IMR-90 (cell line): ENCODE measurements at regions not wholly inside any gene's neighbourhood (a gene's known extent, or its start where the extent isn't known, plus 50 kb on each side); places are given as distances from the start of the nearest gene placed in this dataset.

ENCODE experiments used
- ATAC-seq: fragments of 200-7000 bp; cut with Tn5 transposase; 2 replicates; pipeline ENCODE4 v1.9.1; 2020; ENCODE audit warnings: low read depth, mild to moderate bottlenecking, moderate library complexity
- BruUV-seq: library from RNA; stranded (reverse); fragments of 400-500 nt; replicated peaks from 2 replicates; lab custom pipeline; 2021; lab: Mats Ljungman, UMichigan
- CTCF ChIA-PET: fragments of 300-600 bp; formaldehyde crosslinking; extraction: SDS; loops from one replicate; lab custom pipeline; 2021; ENCODE audit warnings: antibody characterized with exemption; lab: Yijun Ruan, JAX
- POLR2A ChIA-PET: fragments of 300-600 bp; sonication (Branson Sonifier 250); formaldehyde crosslinking; loops from one replicate; lab custom pipeline; 2022; ENCODE audit warnings: antibody characterized with exemption; ENCODE audit not compliant: unreplicated experiment; lab: Charles Lee
- DNase-seq: peaks from one replicate; pipeline ENCODE4 v3.0.0; 2013
- H2AFZ ChIP-seq: replicated peaks from 2 replicates; pipeline ENCODE3; 2013; ENCODE audit warnings: low read length, mild to moderate bottlenecking; ENCODE audit not compliant: poor library complexity
- H2AK5ac ChIP-seq: 2 replicates; pipeline ENCODE4 v1.6.1; 2013; ENCODE audit warnings: low read depth, low read length, inconsistent platforms
- H2AK9ac ChIP-seq: replicated peaks from 2 replicates; pipeline ENCODE3; 2013; ENCODE audit warnings: mild to moderate bottlenecking, low read depth, low read length, moderate library complexity; ENCODE audit not compliant: poor library complexity
- H2BK120ac ChIP-seq: 2 replicates; pipeline ENCODE4 v1.6.1; 2013; ENCODE audit warnings: low read depth, low read length, inconsistent platforms
- H2BK15ac ChIP-seq: 3 replicates; pipeline ENCODE4 v1.6.1; 2013; ENCODE audit warnings: low read depth, low read length, inconsistent platforms
- H2BK20ac ChIP-seq: 2 replicates; pipeline ENCODE4 v1.6.1; 2013; ENCODE audit warnings: low read depth, mild to moderate bottlenecking, inconsistent platforms, low read length, moderate library complexity
- H2BK5ac ChIP-seq: 2 replicates; pipeline ENCODE4 v1.6.1; 2013; ENCODE audit warnings: mild to moderate bottlenecking, low read depth, low read length, inconsistent platforms; ENCODE audit not compliant: poor library complexity, severe bottlenecking
- H3K14ac ChIP-seq: replicated peaks from 2 replicates; pipeline ENCODE4 v1.6.1; 2013; ENCODE audit warnings: low read depth, low read length, inconsistent platforms
- H3K18ac ChIP-seq: 2 replicates; pipeline ENCODE4 v1.6.1; 2013; ENCODE audit warnings: low read depth, low read length, control low read depth
- H3K23ac ChIP-seq: 2 replicates; pipeline ENCODE4 v1.6.1; 2013; ENCODE audit warnings: low read depth, low read length, inconsistent platforms
- H3K27ac ChIP-seq: 2 replicates; pipeline ENCODE4 v1.5.1; 2013; ENCODE audit warnings: mild to moderate bottlenecking, control low read depth, low read length; ENCODE audit not compliant: insufficient read depth
- H3K27me3 ChIP-seq: 2 replicates; pipeline ENCODE4 v1.6.1; 2013; ENCODE audit warnings: low read length; ENCODE audit not compliant: control insufficient read depth, insufficient read depth
- H3K36me3 ChIP-seq: 2 replicates; pipeline ENCODE4 v1.6.1; 2013; ENCODE audit warnings: low read length, mixed read lengths; ENCODE audit not compliant: control insufficient read depth, insufficient read depth
- H3K4ac ChIP-seq: 2 replicates; pipeline ENCODE4 v1.6.1; 2013; ENCODE audit warnings: low read depth, low read length, inconsistent platforms
- H3K4me1 ChIP-seq: 2 replicates; pipeline ENCODE4 v1.6.1; 2013; ENCODE audit warnings: low read length, mixed read lengths; ENCODE audit not compliant: control insufficient read depth, insufficient read depth
- H3K4me2 ChIP-seq: 2 replicates; pipeline ENCODE4 v1.6.1; 2013; ENCODE audit warnings: low read depth, mild to moderate bottlenecking, control low read depth, low read length, moderate library complexity
- H3K4me3 ChIP-seq: 2 replicates; pipeline ENCODE4 v1.5.1; 2013; ENCODE audit warnings: low read depth, mild to moderate bottlenecking, control low read depth, low read length, moderate library complexity; ENCODE audit not compliant: insufficient read depth
- H3K56ac ChIP-seq: 2 replicates; pipeline ENCODE4 v1.6.1; 2013; ENCODE audit warnings: low read length, inconsistent platforms; ENCODE audit not compliant: insufficient read depth; ENCODE audit errors: extremely low read depth
- H3K79me1 ChIP-seq, 2 experiments: 2 replicates each; pipeline ENCODE4 v1.6.1; 2013; ENCODE audit warnings: low read length in 2 of 2, inconsistent platforms in 1 of 2, low read depth in 1 of 2
- H3K9ac ChIP-seq: 2 replicates; pipeline ENCODE4 v1.6.1; 2013; ENCODE audit warnings: low read depth, low read length, control low read depth
- H3K9me1 ChIP-seq: 2 replicates; pipeline ENCODE4 v1.6.1; 2013; ENCODE audit warnings: low read length, inconsistent platforms; ENCODE audit not compliant: insufficient read depth
- H3K9me3 ChIP-seq: 2 replicates; pipeline ENCODE4 v1.6.1; 2013; ENCODE audit warnings: low read length; ENCODE audit not compliant: control insufficient read depth, insufficient read depth
- H4K20me1 ChIP-seq: 2 replicates; pipeline ENCODE4 v1.6.1; 2013; ENCODE audit warnings: low read length, inconsistent platforms; ENCODE audit not compliant: insufficient read depth
- H4K5ac ChIP-seq: 2 replicates; pipeline ENCODE4 v1.6.1; 2013; ENCODE audit warnings: mild to moderate bottlenecking, low read depth, low read length, control low read depth
- H4K8ac ChIP-seq, 2 experiments: 2 replicates each; pipeline ENCODE4 v1.6.1; 2013; ENCODE audit warnings: low read depth in 2 of 2, low read length in 2 of 2, control low read depth in 1 of 2, inconsistent platforms in 1 of 2
- H4K91ac ChIP-seq: 2 replicates; pipeline ENCODE4 v1.6.1; 2013; ENCODE audit warnings: low read depth, low read length, inconsistent platforms; ENCODE audit not compliant: insufficient read depth
- BHLHE40 ChIP-seq: fragments of 150-350 bp; IDR thresholded peaks from 2 replicates; pipeline ENCODE4 v1.6.1; 2016; ENCODE audit warnings: mild to moderate bottlenecking, low read depth, low read length
- CEBPB ChIP-seq: IDR thresholded peaks from 2 replicates; pipeline ENCODE4 v1.6.1; 2012; ENCODE audit warnings: low read depth, low read length, improper control_type of control experiment
- MAFK ChIP-seq: IDR thresholded peaks from 2 replicates; pipeline ENCODE4 v1.6.1; 2012; ENCODE audit warnings: low read depth, low read length, improper control_type of control experiment
- MXI1 ChIP-seq: IDR thresholded peaks from 2 replicates; pipeline ENCODE4 v1.6.1; 2012; ENCODE audit warnings: low read depth, mild to moderate bottlenecking, low read length, moderate library complexity, borderline replicate concordance
- NFE2L2 ChIP-seq: fragments of 150-350 bp; IDR thresholded peaks from 2 replicates; pipeline ENCODE4 v1.6.1; 2016; ENCODE audit warnings: low read depth, mild to moderate bottlenecking, low read length
- POLR2A ChIP-seq: IDR thresholded peaks from 2 replicates; pipeline ENCODE4 v1.6.1; 2012; ENCODE audit warnings: mild to moderate bottlenecking, low read depth, low read length
- RCOR1 ChIP-seq: IDR thresholded peaks from 2 replicates; pipeline ENCODE4 v1.6.1; 2012; ENCODE audit warnings: mild to moderate bottlenecking, low read length, improper control_type of control experiment; ENCODE audit not compliant: insufficient replicate concordance
- RFX5 ChIP-seq: IDR thresholded peaks from 2 replicates; pipeline ENCODE4 v1.8.0; 2012; ENCODE audit warnings: low read depth, mild to moderate bottlenecking, low read length, moderate library complexity
- WGBS, 2 experiments: methylation state at CpG; one replicate each; pipeline versions ENCODE4 v1.1.5 to v1.1.7; 2013; ENCODE audit warnings: missing lambda C conversion rate in 2 of 2; ENCODE audit not compliant: insufficient read length in 1 of 2; ENCODE audit errors: extremely low coverage in 2 of 2; 5-methylcytosine and 5-hydroxymethylcytosine counted together
- dilution Hi-C: fragments of 300-500 bp; cut with HindIII; formaldehyde crosslinking; loops from one replicate; pipeline ENCODE4 v1.14.3; 2018; ENCODE audit warnings: low sequenced_read_pairs; ENCODE audit not compliant: unreplicated experiment
- in situ Hi-C: fragments of 300-500 bp; cut with MboI; formaldehyde crosslinking; loops from 3 replicates; pipeline ENCODE4 v1.14.3; 2019; ENCODE audit warnings: low sequenced_read_pairs, inconsistent platforms, mixed read lengths
- intact Hi-C: fragments of 100-400 bp; cut with micrococcal nuclease; formaldehyde crosslinking; loops from 2 replicates; pipeline ENCODE4 v1.10.0; 2022
- TF ChIP-seq, protein P1 (sequence below): fragments of 150-350 bp; IDR thresholded peaks from 2 replicates; pipeline ENCODE4 v1.6.1; 2017; ENCODE audit warnings: mild to moderate bottlenecking, antibody characterized with exemption, low read length, low read depth

DNA sequence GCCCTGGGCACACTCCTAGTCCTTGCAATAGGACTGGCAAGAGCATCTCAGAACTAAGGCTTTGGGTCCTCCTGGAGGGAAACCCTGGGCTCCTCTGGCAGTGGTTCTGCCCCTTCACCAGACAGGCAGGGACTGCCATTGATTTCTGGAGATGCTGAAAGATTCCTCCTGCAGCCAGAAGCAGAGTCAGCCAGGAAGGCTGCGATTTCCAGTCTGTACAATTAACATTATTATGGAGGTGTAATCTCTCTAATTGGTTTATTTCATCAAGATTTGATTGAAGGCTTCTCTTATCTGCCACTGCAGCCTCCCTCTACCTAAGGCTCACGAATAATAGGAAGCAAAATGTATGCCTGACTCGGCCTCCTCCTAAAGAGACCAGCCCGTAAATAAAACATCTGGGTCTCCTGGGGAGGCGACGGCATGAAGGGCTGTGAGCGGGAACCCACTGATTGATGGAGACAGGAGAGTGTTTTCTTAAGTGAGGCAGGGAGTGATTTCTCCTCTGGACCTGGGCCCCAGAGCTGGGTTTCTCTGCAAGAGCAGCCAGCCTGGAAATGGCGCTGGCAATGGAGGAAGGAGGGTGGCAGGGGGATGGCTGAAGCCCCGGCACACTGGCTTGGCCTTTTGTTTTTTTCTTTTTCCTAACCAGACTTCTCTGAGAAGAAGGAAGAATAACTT is 689.6 kb downstream of the DHX35 start:
- Histone ChIP-seq H2AK5ac (no peak overlapping the region), H4K91ac (no peak overlapping the region), H3K36me3 (no peaks in the 10 kb centered on the region), H3K56ac (no peak overlapping the region), H2BK5ac (no peak overlapping the region), H3K9me3 (no peaks in the 10 kb centered on the region; the same call in 1 of the 2 replicates), H3K18ac (no peak overlapping the region), H4K20me1 (no peaks in the 10 kb centered on the region), H3K9ac (no peak overlapping the region), H2BK15ac (no peak overlapping the region), H4K5ac (no peak overlapping the region), H3K23ac (no peak overlapping the region), H3K9me1 (no peaks in the 10 kb centered on the region), H4K8ac (no peak overlapping the region), H3K4ac (no peak overlapping the region), H2BK20ac (no peak overlapping the region), H2AK9ac (no peak overlapping the region), H2BK120ac (no peak overlapping the region), H3K27me3 (no peaks in the 10 kb centered on the region), H3K14ac (no peak overlapping the region), H2AFZ (no peak overlapping the region), H3K4me2 (no peak overlapping the region), H3K4me1 (no peaks in the 10 kb centered on the region), H3K27ac (no peak overlapping the region), H3K4me3 (no peak overlapping the region), H3K79me1 (no peaks in the 10 kb centered on the region)
- in situ Hi-C loops (no loop called here), intact Hi-C loops (no loop called here), dilution Hi-C loops (no loop called here)
- no peak for ATAC-seq
- POLR2A ChIA-PET, result no interaction called here
- DNase-seq, result no peak
- CTCF ChIA-PET, result no interaction called here
- BruUV-seq, result no TSS peak
- TF ChIP-seq RFX5 (no peak), POLR2A (no peak), CEBPB (no peak), BHLHE40 (no peak), MXI1 (no peak), RCOR1 (no peak), NFE2L2 (no peak), MAFK (no peak)
- TF ChIP-seq, protein P1, sequence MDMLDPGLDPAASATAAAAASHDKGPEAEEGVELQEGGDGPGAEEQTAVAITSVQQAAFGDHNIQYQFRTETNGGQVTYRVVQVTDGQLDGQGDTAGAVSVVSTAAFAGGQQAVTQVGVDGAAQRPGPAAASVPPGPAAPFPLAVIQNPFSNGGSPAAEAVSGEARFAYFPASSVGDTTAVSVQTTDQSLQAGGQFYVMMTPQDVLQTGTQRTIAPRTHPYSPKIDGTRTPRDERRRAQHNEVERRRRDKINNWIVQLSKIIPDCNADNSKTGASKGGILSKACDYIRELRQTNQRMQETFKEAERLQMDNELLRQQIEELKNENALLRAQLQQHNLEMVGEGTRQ, result no peak
- WGBS, 2 experiments, result no CpG with 5 or more reads among the region's 9 CpGs
